ENCODE measurements at regions not wholly inside any gene's neighbourhood (a gene's known extent, or its start where the extent isn't known, plus 50 kb on each side); places are given as distances from the start of the nearest gene placed in this dataset.

DNA sequence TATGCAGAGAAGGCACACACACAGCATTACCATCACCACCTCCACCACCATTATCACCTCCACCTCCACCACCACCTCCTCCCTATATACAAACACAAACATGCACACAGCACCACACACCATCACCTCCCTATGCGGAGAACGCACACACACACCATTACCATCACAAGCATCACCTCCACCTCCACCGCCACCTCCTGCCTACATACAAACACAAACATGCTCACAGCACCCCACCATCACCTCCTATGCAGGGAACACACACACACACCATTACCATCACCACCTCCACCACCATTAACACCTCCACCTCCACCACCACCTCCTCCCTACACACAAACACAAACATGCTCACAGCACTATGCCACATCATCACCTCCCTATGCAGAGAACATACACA is 236.5 kb upstream of the AFDN start:
- TF ChIP-seq, protein P1, sequence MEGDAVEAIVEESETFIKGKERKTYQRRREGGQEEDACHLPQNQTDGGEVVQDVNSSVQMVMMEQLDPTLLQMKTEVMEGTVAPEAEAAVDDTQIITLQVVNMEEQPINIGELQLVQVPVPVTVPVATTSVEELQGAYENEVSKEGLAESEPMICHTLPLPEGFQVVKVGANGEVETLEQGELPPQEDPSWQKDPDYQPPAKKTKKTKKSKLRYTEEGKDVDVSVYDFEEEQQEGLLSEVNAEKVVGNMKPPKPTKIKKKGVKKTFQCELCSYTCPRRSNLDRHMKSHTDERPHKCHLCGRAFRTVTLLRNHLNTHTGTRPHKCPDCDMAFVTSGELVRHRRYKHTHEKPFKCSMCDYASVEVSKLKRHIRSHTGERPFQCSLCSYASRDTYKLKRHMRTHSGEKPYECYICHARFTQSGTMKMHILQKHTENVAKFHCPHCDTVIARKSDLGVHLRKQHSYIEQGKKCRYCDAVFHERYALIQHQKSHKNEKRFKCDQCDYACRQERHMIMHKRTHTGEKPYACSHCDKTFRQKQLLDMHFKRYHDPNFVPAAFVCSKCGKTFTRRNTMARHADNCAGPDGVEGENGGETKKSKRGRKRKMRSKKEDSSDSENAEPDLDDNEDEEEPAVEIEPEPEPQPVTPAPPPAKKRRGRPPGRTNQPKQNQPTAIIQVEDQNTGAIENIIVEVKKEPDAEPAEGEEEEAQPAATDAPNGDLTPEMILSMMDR (IDR thresholded peaks at IDR 0.05): no peak
- H3K27me3 ChIP-seq: no peaks in the 10 kb centered on the region
- DNase-seq (no peak), ATAC-seq (peak in 2 of 8 donors; percentile 26 to 35)
- H3K36me3 ChIP-seq: no peaks in the 10 kb centered on the region
- H3K4me3 ChIP-seq: no peak overlapping the region
- H3K4me1 ChIP-seq: peaks cover 0 to 10% (median 6%) of the 10 kb centered on the region in 9 donors
- H3K9me3 ChIP-seq: peaks cover 0 to 18% (median 0%) of the 10 kb centered on the region in 11 donors
- no peak overlapping the region for H3K27ac ChIP-seq
- intact Hi-C loops (cut with DNase I): no loop called here
- WGBS, 2 donors: 97 to 98% methylated on average over 3 of the region's 3 CpGs
